ENCODE measurements at regions not wholly inside any gene's neighbourhood (a gene's known extent, or its start where the extent isn't known, plus 50 kb on each side); places are given as distances from the start of the nearest gene placed in this dataset.

DNA sequence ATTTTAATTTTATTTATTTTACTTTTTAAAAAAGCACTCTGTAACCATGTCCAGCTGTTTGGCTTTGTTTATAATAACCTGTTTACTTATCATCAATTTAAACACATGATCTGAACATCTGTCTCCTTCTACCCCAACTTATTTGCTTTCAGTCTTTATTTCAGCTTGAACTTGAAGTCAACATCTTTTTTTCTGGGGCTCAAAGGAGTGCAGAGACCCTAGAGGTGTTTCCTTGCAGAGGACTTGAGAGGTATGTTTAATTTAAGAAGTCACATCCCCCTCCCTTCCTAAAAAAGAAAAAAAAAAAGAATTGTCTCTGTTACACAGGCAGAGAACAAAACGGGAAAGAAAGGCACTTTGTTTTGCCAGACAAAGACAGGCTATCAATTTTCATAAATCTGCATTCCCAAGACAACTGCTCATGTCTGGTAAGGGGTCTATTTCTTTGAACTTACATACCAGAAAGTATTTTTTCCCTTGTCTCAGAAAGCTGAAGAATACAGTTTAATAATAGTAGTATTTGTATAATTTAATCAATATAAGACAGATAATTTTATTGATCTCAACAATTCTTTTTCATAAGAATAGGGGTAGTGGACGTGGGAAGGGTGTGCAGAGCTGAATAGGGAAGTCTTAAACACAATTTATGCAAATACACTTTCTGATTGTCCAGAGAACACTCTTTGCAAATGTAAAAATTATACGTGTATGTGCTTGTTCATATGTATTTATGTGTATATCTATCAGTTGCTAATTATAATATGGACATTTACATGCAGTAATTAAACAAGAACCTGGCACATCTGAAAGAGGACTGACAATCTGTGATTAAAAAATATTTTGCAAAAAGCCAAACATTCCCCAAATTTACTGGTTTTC is 109.7 kb upstream of the PDZRN3 start:
- H3K4me3 ChIP-seq (ENCODE audit: low read depth, low read length) = no peak overlapping the region
- TF ChIP-seq, protein P1, sequence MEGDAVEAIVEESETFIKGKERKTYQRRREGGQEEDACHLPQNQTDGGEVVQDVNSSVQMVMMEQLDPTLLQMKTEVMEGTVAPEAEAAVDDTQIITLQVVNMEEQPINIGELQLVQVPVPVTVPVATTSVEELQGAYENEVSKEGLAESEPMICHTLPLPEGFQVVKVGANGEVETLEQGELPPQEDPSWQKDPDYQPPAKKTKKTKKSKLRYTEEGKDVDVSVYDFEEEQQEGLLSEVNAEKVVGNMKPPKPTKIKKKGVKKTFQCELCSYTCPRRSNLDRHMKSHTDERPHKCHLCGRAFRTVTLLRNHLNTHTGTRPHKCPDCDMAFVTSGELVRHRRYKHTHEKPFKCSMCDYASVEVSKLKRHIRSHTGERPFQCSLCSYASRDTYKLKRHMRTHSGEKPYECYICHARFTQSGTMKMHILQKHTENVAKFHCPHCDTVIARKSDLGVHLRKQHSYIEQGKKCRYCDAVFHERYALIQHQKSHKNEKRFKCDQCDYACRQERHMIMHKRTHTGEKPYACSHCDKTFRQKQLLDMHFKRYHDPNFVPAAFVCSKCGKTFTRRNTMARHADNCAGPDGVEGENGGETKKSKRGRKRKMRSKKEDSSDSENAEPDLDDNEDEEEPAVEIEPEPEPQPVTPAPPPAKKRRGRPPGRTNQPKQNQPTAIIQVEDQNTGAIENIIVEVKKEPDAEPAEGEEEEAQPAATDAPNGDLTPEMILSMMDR (IDR thresholded peaks at IDR 0.05; ENCODE audit: low read depth, low read length) = no peak

DNA sequence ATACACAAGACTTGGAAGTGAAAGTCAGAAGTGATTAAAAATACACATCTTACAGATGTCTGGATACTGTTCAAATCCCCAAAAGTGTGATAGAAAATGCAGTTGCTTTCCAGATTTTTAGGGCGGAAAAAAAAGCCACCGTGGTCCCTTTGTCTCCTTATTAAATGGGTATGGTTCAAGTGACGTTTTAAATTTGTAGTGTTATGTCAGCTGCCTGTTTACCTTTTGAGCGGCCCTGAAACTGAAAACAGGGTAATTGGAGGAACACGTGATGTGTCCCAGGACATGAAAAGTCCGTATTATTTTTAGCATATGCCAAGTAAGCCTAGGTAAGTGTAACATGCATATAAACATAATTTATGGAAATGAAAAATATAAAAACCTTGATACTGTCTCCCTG is 109.0 kb upstream of the PDZRN3 start:
- TF ChIP-seq, protein P1 (IDR thresholded peaks at IDR 0.05; ENCODE audit: low read depth, low read length) = no peak
- H3K4me3 ChIP-seq (ENCODE audit: low read depth, low read length) = no peak overlapping the region

DNA sequence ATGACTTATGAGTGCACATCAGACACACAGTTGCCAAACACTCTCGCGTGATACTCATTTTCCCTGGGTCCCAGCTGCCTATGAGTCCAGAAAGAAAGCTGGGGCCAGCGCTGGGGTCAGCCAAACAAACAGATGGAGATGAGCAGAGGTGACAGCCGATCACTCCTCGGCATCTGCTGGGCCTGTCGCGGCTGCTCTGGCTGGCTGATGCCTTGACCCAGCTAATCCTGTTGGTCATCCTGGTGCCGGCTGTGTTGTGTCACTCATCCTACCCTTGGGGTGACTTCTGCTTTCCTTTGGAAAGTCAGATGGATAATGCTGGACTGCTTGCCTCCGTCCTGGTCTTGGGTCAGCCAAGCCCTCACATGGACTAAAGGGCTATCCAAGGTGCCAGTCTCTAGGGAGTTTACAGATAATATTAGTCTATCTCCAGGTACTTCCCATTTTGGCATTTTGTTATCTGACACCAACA is 105.3 kb upstream of the PDZRN3 start:
- H3K4me3 ChIP-seq (ENCODE audit: low read depth, low read length) = no peak overlapping the region
- TF ChIP-seq, protein P1 (IDR thresholded peaks at IDR 0.05; ENCODE audit: low read depth, low read length) = no peak

DNA sequence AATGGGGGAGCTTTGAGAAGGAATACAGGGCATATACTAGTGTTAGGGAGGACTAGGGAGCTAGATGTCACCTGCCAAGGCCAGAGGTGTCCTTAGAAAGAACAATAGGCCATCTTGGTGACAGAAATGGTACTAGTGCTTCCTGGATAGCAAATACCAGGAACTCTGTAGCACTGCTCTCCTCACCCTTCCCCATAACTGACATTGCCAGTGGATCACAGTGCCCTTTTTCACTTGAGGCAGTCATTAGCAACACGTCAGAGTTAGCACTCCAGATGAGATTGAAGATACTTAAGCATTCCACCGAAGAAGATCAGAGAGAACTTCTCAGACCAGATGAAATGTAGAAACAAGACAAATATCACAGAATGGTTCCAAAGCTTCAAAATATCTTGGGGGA is 103.1 kb upstream of the PDZRN3 start:
- H3K4me3 ChIP-seq (ENCODE audit: low read depth, low read length) = no peak overlapping the region
- TF ChIP-seq, protein P1 (IDR thresholded peaks at IDR 0.05; ENCODE audit: low read depth, low read length) = no peak

DNA sequence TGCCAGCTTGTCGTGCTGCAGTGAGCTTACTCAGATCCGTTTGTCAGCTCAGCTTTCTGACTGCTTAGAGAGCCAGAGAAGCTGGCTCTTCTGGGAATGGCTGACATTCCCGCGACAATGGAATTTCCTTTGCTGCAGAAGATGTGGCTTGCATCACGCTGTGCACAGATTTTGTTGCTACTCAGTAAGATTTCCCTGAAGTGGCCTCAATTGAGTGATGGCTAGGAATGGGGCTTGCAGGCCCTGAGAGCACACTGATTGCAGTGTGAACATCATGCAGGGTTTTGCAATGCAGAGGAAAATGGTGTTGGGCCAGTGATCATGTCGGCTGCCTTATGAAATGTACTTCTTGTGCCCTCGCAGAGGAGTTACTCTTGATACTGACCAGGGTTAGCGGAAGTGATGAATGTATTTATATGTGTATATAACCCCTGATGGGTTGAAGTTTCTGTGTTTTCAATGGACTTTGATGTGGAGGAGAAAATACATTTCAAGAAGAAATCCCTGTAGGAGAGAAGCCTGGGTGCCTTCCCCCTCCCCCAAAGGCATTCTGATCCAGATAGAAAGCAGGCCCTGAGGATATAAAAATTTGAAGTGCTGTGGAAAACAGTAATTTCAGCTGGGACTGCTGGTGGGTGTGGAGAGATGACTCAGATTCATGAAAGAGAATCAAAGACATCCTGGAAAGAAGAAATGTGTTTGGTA is 102.5 kb upstream of the PDZRN3 start:
- TF ChIP-seq, protein P1 (IDR thresholded peaks at IDR 0.05; ENCODE audit: low read depth, low read length) = no peak
- H3K4me3 ChIP-seq (ENCODE audit: low read depth, low read length) = no peak overlapping the region

DNA sequence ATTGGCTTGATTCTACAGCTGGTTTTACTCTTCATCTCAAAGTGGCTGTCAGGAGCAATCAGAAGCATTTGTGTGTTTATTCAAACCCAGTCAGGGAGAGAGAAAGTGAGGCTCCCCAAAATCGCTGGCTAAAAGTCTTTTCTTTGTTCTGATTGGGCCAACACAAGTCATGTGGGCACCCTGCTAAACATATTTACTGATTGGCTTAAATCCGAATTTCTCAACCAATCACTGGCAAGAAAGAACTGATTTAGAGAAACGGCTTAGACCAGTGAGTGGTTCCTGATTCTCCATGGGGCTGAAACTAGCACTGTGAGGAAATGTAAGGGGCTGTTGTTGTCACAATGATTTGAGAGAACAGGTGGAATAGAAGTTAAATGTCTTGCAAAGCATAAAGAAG is 98.9 kb upstream of the PDZRN3 start:
- TF ChIP-seq, protein P1 (IDR thresholded peaks at IDR 0.05; ENCODE audit: low read depth, low read length) = no peak
- H3K4me3 ChIP-seq (ENCODE audit: low read depth, low read length) = no peak overlapping the region

DNA sequence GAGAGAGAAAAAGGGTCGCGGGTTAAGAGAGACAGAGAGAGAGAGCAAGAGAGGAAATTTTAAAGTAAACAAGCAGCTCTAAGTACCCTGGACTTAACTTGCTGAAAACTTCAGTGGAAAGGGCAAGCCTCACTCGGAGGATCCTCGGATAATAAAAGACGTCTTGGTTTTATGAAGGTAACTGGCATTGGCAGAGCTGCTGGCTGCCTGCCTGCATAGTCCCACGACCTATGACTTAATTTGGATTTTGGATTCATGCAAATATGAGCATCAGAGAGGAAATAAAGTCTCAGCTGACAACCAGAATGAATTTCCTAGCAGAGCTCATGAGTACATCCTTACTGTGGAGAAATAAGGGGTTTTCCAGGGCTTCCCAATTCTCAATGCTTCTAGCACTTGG is 95.1 kb upstream of the PDZRN3 start:
- TF ChIP-seq, protein P1 (IDR thresholded peaks at IDR 0.05; ENCODE audit: low read depth, low read length) = no peak

More for the DNA sequence above, 95.1 kb upstream of the PDZRN3 start:
- H3K4me3 ChIP-seq (ENCODE audit: low read depth, low read length) = peak overlapping the region; percentile 35

Data from WI38 (cell line).